8988T (cell line): ENCODE measurements at regions not wholly inside any gene's neighbourhood (a gene's known extent, or its start where the extent isn't known, plus 50 kb on each side); places are given as distances from the start of the nearest gene placed in this dataset.

Source experiments
- DNase-seq: peaks from one replicate; pipeline ENCODE4 v3.0.0; 2011

- DNase-seq, result no peak
Measured at GRCh38 chr15:94770199-94770598, 538.8 kb downstream of the MCTP2 start.

- no peak for DNase-seq
Measured at GRCh38 chr15:94777037-94777436, 545.7 kb downstream of the MCTP2 start.

- no peak for DNase-seq
Measured at GRCh38 chr15:94778840-94779239, 547.5 kb downstream of the MCTP2 start.

- DNase-seq, result no peak
Measured at GRCh38 chr15:94780166-94780565, 548.8 kb downstream of the MCTP2 start.

- no peak for DNase-seq
Measured at GRCh38 chr15:94785091-94785490, 553.7 kb downstream of the MCTP2 start.

- no peak for DNase-seq
Measured at GRCh38 chr15:94791008-94791407, 559.6 kb downstream of the MCTP2 start.

GRCh38 chr15:94791510-94791909 lies 560.1 kb downstream of the MCTP2 start:
- no peak for DNase-seq

- no peak for DNase-seq
Measured at GRCh38 chr15:94792196-94792595, 560.8 kb downstream of the MCTP2 start.

GRCh38 chr15:94793207-94793606 lies 561.8 kb downstream of the MCTP2 start:
- DNase-seq, result no peak

- DNase-seq, result no peak
Measured at GRCh38 chr15:94793641-94794040, 562.3 kb downstream of the MCTP2 start.

GRCh38 chr15:94804613-94805012 lies 573.3 kb downstream of the MCTP2 start:
- DNase-seq, result no peak

GRCh38 chr15:94815110-94815731 lies 583.9 kb downstream of the MCTP2 start:
- DNase-seq, result no peak

GRCh38 chr15:94815914-94816313 lies 584.6 kb downstream of the MCTP2 start:
- no peak for DNase-seq

- DNase-seq, result no peak
Measured at GRCh38 chr15:94829887-94830884, 598.8 kb downstream of the MCTP2 start.

- no peak for DNase-seq
Measured at GRCh38 chr15:94834000-94834399, 602.6 kb downstream of the MCTP2 start.

- no peak for DNase-seq
Measured at GRCh38 chr15:94834494-94834893, 603.1 kb downstream of the MCTP2 start.

- DNase-seq, result no peak
Measured at GRCh38 chr15:94838281-94838680, 606.9 kb downstream of the MCTP2 start.

GRCh38 chr15:94840794-94841783 lies 609.7 kb downstream of the MCTP2 start:
- DNase-seq, result no peak

GRCh38 chr15:94843060-94843459 lies 611.7 kb downstream of the MCTP2 start:
- DNase-seq, result no peak

- DNase-seq, result no peak
Measured at GRCh38 chr15:94844198-94844537, 612.8 kb downstream of the MCTP2 start.

GRCh38 chr15:94844538-94845389 lies 613.4 kb downstream of the MCTP2 start:
- no peak for DNase-seq

- no peak for DNase-seq
Measured at GRCh38 chr15:94845390-94845716, 614.0 kb downstream of the MCTP2 start.
